Mesenchymal stem cell (in vitro differentiated cells and primary cell): ENCODE measurements at regions not wholly inside any gene's neighbourhood (a gene's known extent, or its start where the extent isn't known, plus 50 kb on each side); places are given as distances from the start of the nearest gene placed in this dataset.

Experiments
- DNase-seq: peaks from one replicate; pipeline ENCODE4 v3.0.0-alpha.2; 2013
- H2AFZ ChIP-seq: one replicate; pipeline ENCODE4 v1.6.1; 2013; ENCODE audit warnings: low read depth, mild to moderate bottlenecking, control low read depth, inconsistent platforms, low read length, moderate library complexity
- H2AK5ac ChIP-seq: 2 replicates; pipeline ENCODE4 v1.6.1; 2013; ENCODE audit warnings: low read length, moderate library complexity, mild to moderate bottlenecking, inconsistent platforms; ENCODE audit not compliant: severe bottlenecking
- H2BK120ac ChIP-seq: one replicate; pipeline ENCODE4 v1.6.1; 2013; ENCODE audit warnings: low read depth, mild to moderate bottlenecking, inconsistent platforms, low read length, moderate library complexity
- H2BK12ac ChIP-seq, 2 experiments: one replicate each; pipeline ENCODE4 v1.6.1; 2013; ENCODE audit warnings: inconsistent platforms in 2 of 2, low read length in 2 of 2, mild to moderate bottlenecking in 2 of 2, moderate library complexity in 2 of 2, control low read depth in 1 of 2
- H2BK15ac ChIP-seq: one replicate; pipeline ENCODE4 v1.6.1; 2013; ENCODE audit warnings: mild to moderate bottlenecking, low read depth, inconsistent platforms; ENCODE audit not compliant: poor library complexity, severe bottlenecking
- H2BK5ac ChIP-seq: 2 replicates; pipeline ENCODE4 v1.6.1; 2013; ENCODE audit warnings: low read depth, mild to moderate bottlenecking, low read length, control low read depth, inconsistent platforms; ENCODE audit not compliant: poor library complexity, severe bottlenecking
- H3K14ac ChIP-seq, 2 experiments: one replicate each; pipeline ENCODE4 v1.6.1; 2013; ENCODE audit warnings: inconsistent platforms in 2 of 2, low read length in 2 of 2, control low read depth in 1 of 2, mild to moderate bottlenecking in 1 of 2, moderate library complexity in 1 of 2
- H3K18ac ChIP-seq, 2 experiments: one replicate each; pipeline ENCODE4 v1.6.1; 2013; ENCODE audit warnings: inconsistent platforms in 2 of 2, low read length in 2 of 2, control low read depth in 1 of 2, low read depth in 1 of 2, mild to moderate bottlenecking in 1 of 2
- H3K23ac ChIP-seq, 2 experiments: one replicate each; pipeline ENCODE4 v1.6.1; 2013; ENCODE audit warnings: inconsistent platforms in 2 of 2, low read length in 2 of 2, mild to moderate bottlenecking in 2 of 2, moderate library complexity in 2 of 2, control low read depth in 1 of 2
- H3K27ac ChIP-seq: 2 replicates; pipeline ENCODE4 v1.5.1; 2013; ENCODE audit warnings: mild to moderate bottlenecking, moderate library complexity, low read length, control low read depth, inconsistent platforms; ENCODE audit not compliant: poor library complexity, severe bottlenecking
- H3K27me3 ChIP-seq, 2 experiments: 2 replicates each; pipeline versions ENCODE4 v1.6.1 to v1.7.0; 2013; ENCODE audit warnings: low read length in 2 of 2, mild to moderate bottlenecking in 2 of 2, moderate library complexity in 2 of 2, control low read depth in 1 of 2, inconsistent platforms in 1 of 2; ENCODE audit not compliant: control insufficient read depth in 1 of 2, insufficient read depth in 1 of 2
- H3K36me3 ChIP-seq, 2 experiments: 2 replicates each; pipeline versions ENCODE4 v1.6.1 to v1.7.0; 2013; ENCODE audit warnings: low read length in 2 of 2, control low read depth in 1 of 2, inconsistent platforms in 1 of 2, low read depth in 1 of 2, mild to moderate bottlenecking in 1 of 2; ENCODE audit not compliant: insufficient read depth in 2 of 2, control insufficient read depth in 1 of 2
- H3K4ac ChIP-seq, 2 experiments: one replicate each; pipeline ENCODE4 v1.6.1; 2013; ENCODE audit warnings: inconsistent platforms in 2 of 2, low read length in 2 of 2, mild to moderate bottlenecking in 2 of 2, moderate library complexity in 2 of 2, control low read depth in 1 of 2, low read depth in 1 of 2
- H3K4me1 ChIP-seq: 2 replicates; pipeline ENCODE4 v1.6.1; 2013; ENCODE audit warnings: low read depth, low read length, control low read depth; ENCODE audit not compliant: control insufficient read depth, insufficient read depth
- H3K4me2 ChIP-seq: 2 replicates; pipeline ENCODE4 v1.6.1; 2013; ENCODE audit warnings: low read length, mild to moderate bottlenecking, inconsistent platforms; ENCODE audit not compliant: poor library complexity, severe bottlenecking
- H3K4me3 ChIP-seq, 2 experiments: 2 replicates each; pipeline versions ENCODE4 v1.5.1 to v1.7.0; 2013; ENCODE audit warnings: low read length in 2 of 2, mild to moderate bottlenecking in 2 of 2, control low read depth in 1 of 2, low read depth in 1 of 2; ENCODE audit not compliant: insufficient read depth in 1 of 2
- H3K79me1 ChIP-seq: replicated peaks from 2 replicates; pipeline ENCODE4 v1.6.1; 2013; ENCODE audit warnings: mild to moderate bottlenecking, control low read depth, low read length, inconsistent platforms; ENCODE audit not compliant: poor library complexity, severe bottlenecking
- H3K9ac ChIP-seq: 2 replicates; pipeline ENCODE4 v1.7.0; 2013; ENCODE audit warnings: mild to moderate bottlenecking, low read length, moderate library complexity
- H3K9me3 ChIP-seq: 2 replicates; pipeline ENCODE4 v1.7.0; 2013; ENCODE audit warnings: mild to moderate bottlenecking, low read length; ENCODE audit not compliant: control insufficient read depth
- H4K8ac ChIP-seq: one replicate; pipeline ENCODE4 v1.6.1; 2013; ENCODE audit warnings: inconsistent platforms, mild to moderate bottlenecking, low read length, moderate library complexity
- H4K91ac ChIP-seq: one replicate; pipeline ENCODE4 v1.6.1; 2013; ENCODE audit warnings: mild to moderate bottlenecking, low read length, inconsistent platforms
- WGBS: methylation state at CpG from one replicate; pipeline ENCODE4 v1.1.7; 2013; ENCODE audit warnings: mixed read lengths; 5-methylcytosine and 5-hydroxymethylcytosine counted together

DNA sequence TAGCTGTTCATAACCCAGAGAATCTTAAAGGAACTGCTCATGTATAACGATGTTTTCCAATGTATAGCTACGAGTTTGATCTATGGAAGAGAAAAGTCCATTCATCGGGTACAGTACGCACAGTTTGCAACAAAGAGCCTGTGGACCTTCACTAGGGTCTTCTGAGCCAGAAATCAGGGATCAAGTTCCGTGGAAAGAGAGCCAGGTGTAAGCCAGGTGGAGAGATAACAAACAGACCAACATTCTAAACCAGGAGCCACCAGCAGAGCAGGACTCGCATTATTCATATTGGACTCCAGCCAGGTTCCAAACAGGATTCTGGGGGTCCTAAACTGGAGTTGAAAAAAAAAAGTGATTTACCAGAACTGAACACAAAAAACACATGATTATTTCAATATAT, 505.4 kb upstream of the C16orf82 start:
- Histone ChIP-seq H3K79me1 (no peaks in the 10 kb centered on the region), H2BK5ac (no peak overlapping the region), H2BK12ac (no peak overlapping the region), H2BK120ac (no peak overlapping the region), H3K18ac (no peak overlapping the region), H3K27me3 (no peaks in the 10 kb centered on the region), H3K4ac (no peak overlapping the region), H4K91ac (no peak overlapping the region), H4K8ac (no peak overlapping the region), H3K23ac (no peak overlapping the region), H3K4me3 (no peak overlapping the region), H3K9ac (no peak overlapping the region), H3K14ac (no peak overlapping the region), H3K9me3 (no peaks in the 10 kb centered on the region), H3K27ac (no peak overlapping the region), H2AFZ (no peak overlapping the region), H3K36me3 (no peaks in the 10 kb centered on the region), H3K4me1 (no peaks in the 10 kb centered on the region), H2AK5ac (no peak overlapping the region), H3K4me2 (no peak overlapping the region), H2BK15ac (no peak overlapping the region)
- WGBS, result 63% methylated on average over 5 of the region's 6 CpGs
- no peak for DNase-seq

DNA sequence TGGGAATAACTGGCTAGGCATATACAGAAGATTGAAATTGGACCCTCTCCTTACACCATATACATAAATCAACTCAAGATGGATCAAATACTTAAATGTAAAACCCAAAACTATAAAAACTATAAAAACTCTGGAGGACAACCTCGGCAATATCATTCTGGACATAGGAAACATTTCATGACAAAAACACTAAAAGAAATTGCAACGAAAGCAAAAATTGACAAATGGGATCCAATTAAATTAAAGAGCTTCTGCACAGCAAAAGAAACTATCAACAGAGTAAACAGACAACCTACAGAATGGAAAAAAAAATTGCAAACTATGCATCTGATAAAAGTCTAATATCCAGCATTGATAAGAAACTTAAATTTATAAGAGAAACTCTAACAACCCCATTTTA, 503.7 kb upstream of the C16orf82 start:
- H3K23ac ChIP-seq, result no peak overlapping the region
- H3K4me2 ChIP-seq, result no peak overlapping the region
- no peaks in the 10 kb centered on the region for H3K79me1 ChIP-seq
- H3K36me3 ChIP-seq, result no peaks in the 10 kb centered on the region
- H2AFZ ChIP-seq, result no peak overlapping the region
- H3K14ac ChIP-seq, result no peak overlapping the region
- no peak overlapping the region for H2BK12ac ChIP-seq
- no peak overlapping the region for H4K8ac ChIP-seq
- 60% methylated on average over 2 of the region's 2 CpGs for WGBS
- H3K4ac ChIP-seq, result no peak overlapping the region
- H3K18ac ChIP-seq, result no peak overlapping the region
- no peaks in the 10 kb centered on the region for H3K27me3 ChIP-seq
- no peak overlapping the region for H2BK15ac ChIP-seq
- no peak overlapping the region for H2AK5ac ChIP-seq
- no peak overlapping the region for H2BK120ac ChIP-seq
- no peak for DNase-seq
- H3K4me1 ChIP-seq, result no peaks in the 10 kb centered on the region
- H3K4me3 ChIP-seq, result no peak overlapping the region
- H3K9me3 ChIP-seq, result no peaks in the 10 kb centered on the region
- no peak overlapping the region for H4K91ac ChIP-seq
- H3K9ac ChIP-seq, result no peak overlapping the region
- no peak overlapping the region for H3K27ac ChIP-seq
- H2BK5ac ChIP-seq, result no peak overlapping the region

DNA sequence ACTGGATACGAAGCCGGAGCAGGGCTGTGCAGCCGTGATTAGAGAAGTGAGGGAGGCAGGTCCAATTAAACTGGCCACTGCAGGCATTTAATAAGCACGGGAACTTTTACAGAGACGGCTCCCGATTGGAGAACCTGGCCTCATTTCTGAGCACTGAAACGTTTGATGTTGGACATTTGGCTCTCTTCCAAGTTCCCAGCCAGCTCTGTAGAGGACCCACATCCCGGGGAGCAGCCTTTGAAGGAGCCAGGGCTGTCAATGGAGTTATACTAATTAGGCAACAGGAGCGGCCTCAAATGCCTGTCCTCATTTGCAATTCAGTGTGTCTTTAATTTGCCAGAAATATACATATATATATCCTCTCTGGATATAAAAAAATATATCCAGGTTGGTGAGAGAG, 499.4 kb upstream of the C16orf82 start:
- no peak overlapping the region for H3K23ac ChIP-seq
- H3K4me1 ChIP-seq, result no peaks in the 10 kb centered on the region
- H3K4me3 ChIP-seq, result no peak overlapping the region
- H2BK12ac ChIP-seq, result no peak overlapping the region
- DNase-seq, result no peak
- no peaks in the 10 kb centered on the region for H3K79me1 ChIP-seq
- H3K36me3 ChIP-seq, result no peaks in the 10 kb centered on the region
- H2AK5ac ChIP-seq, result no peak overlapping the region
- no peak overlapping the region for H2BK5ac ChIP-seq
- no peak overlapping the region for H3K27ac ChIP-seq
- no peak overlapping the region for H2BK120ac ChIP-seq
- no peak overlapping the region for H4K91ac ChIP-seq
- no peak overlapping the region for H3K4ac ChIP-seq
- H4K8ac ChIP-seq, result no peak overlapping the region
- no peaks in the 10 kb centered on the region for H3K9me3 ChIP-seq
- H3K9ac ChIP-seq, result no peak overlapping the region
- H3K18ac ChIP-seq, result no peak overlapping the region
- 76% methylated on average over 8 of the region's 9 CpGs for WGBS
- H2AFZ ChIP-seq, result no peak overlapping the region
- H3K27me3 ChIP-seq, result no peaks in the 10 kb centered on the region
- no peak overlapping the region for H3K14ac ChIP-seq
- H3K4me2 ChIP-seq, result no peak overlapping the region
- no peak overlapping the region for H2BK15ac ChIP-seq

DNA sequence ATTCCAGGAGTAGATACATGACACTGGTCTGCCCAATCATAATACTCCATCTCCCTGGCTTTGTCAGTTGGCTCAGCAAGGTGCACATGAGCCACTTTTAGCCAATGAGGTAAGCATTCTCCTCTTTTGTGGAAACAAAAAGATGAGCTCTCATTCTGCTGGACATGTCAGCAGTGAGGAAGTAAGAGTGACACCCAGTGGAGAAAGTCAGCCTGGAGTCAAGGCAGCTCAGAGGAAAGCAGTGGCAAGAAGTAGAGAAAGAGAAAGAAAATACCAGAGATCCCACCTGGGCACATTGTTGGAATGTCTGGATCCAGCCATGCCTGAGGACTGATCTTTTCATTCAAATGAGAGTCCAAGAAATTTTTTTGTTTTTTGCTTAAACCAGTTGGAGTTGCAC, 496.9 kb upstream of the C16orf82 start:
- no peak overlapping the region for H3K9ac ChIP-seq
- H2BK120ac ChIP-seq, result no peak overlapping the region
- no peak overlapping the region for H3K4ac ChIP-seq
- no peak overlapping the region for H4K91ac ChIP-seq
- H3K23ac ChIP-seq, result no peak overlapping the region
- no peak overlapping the region for H3K18ac ChIP-seq
- H3K14ac ChIP-seq, result no peak overlapping the region
- no peak overlapping the region for H3K4me3 ChIP-seq
- no peak overlapping the region for H2BK5ac ChIP-seq
- no peaks in the 10 kb centered on the region for H3K79me1 ChIP-seq
- H3K9me3 ChIP-seq, result no peaks in the 10 kb centered on the region
- H2AFZ ChIP-seq, result no peak overlapping the region
- H3K4me2 ChIP-seq, result no peak overlapping the region
- H3K4me1 ChIP-seq, result no peaks in the 10 kb centered on the region
- no peak overlapping the region for H4K8ac ChIP-seq
- H2BK15ac ChIP-seq, result no peak overlapping the region
- H3K27me3 ChIP-seq, result no peaks in the 10 kb centered on the region
- no peaks in the 10 kb centered on the region for H3K36me3 ChIP-seq
- no peak overlapping the region for H3K27ac ChIP-seq
- DNase-seq, result no peak
- H2AK5ac ChIP-seq, result no peak overlapping the region
- H2BK12ac ChIP-seq, result no peak overlapping the region
